ENCODE measurements at regions not wholly inside any gene's neighbourhood (a gene's known extent, or its start where the extent isn't known, plus 50 kb on each side); places are given as distances from the start of the nearest gene placed in this dataset.
"Not testable (repeated sequence)": the region's sequence is repeated elsewhere in the genome, so short reads cannot be mapped to it uniquely, and the experiment has no call there.

GRCh38 chr14:105718787-105719186 lies 192.4 kb downstream of the TMEM121 start:
- H3K27ac Mint-ChIP-seq; CTCF ChIA-PET; H3K4me3 Mint-ChIP-seq; H3K36me3 Mint-ChIP-seq (ENCODE audit: low read depth); POLR2A ChIA-PET; DNase-seq; H3K9me3 Mint-ChIP-seq; H3K27me3 Mint-ChIP-seq; H3K4me1 Mint-ChIP-seq: not testable (repeated sequence)

- H3K27me3 Mint-ChIP-seq; H3K4me1 Mint-ChIP-seq; H3K27ac Mint-ChIP-seq; H3K9me3 Mint-ChIP-seq; H3K36me3 Mint-ChIP-seq (ENCODE audit: low read depth); CTCF ChIA-PET; POLR2A ChIA-PET; H3K4me3 Mint-ChIP-seq; DNase-seq: not testable (repeated sequence)
These were observed 193.7 kb downstream of the TMEM121 start for GRCh38 chr14:105720106-105720505.

DNA sequence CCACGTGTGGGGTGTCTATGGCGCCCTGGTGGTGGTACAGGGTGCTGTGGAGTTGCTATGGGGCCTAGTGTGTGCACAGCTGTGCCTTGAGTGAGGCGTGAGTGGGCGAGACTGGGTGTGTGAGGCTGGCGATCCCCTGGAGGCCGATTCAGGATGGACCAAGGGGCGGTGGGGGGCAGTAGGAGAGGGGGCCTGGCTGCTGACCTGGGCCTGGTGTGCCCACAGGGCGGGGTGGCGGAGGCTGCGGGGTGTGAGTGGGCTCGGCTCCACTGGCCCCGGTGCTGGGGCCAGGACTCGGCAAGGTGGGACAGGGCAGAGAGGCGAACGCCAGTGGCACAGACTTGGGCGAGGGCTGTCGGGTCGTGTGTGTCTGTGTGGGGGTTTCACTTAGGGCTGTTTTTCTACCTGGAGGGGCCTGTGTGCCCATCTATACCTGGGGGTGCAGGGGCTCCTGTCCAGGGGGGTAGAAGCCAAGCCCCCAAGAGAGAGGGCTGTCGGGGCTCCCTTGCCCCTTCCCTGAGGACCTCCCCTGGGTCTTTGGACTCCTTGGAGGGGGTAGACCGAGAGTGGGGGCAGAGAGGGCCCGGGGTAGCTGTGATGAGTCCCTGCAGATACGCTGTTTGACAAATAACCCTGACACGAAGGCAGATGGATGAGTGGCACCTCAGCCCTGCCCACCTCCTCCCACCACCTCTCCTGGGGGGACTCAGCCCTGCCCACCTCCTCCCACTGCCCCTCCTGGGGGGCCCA lies 194.6 kb downstream of the TMEM121 start:
- DNase-seq; H3K36me3 Mint-ChIP-seq (ENCODE audit: low read depth); H3K27ac Mint-ChIP-seq; H3K4me3 Mint-ChIP-seq; H3K9me3 Mint-ChIP-seq; H3K4me1 Mint-ChIP-seq; H3K27me3 Mint-ChIP-seq; POLR2A ChIA-PET; CTCF ChIA-PET: not testable (repeated sequence)

DNA sequence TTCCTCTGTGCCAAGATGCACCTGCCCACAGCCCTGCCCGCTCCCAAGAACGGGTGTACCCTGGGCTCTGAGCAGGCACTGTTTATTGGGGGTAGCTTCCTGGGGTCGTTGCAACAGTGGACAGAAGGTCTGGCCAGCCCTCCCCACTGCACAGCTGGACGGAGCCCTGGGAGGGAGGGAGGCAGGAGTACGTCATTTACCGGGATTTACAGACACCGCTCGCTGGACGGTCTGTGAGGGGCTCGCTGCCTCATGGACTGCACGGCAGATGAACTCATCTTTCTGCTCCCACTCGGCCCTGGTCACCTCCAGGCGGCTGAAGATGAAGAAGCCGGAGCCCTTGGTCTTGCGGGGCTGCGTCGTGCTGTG lies 195.2 kb downstream of the TMEM121 start:
- H3K4me1 Mint-ChIP-seq; H3K36me3 Mint-ChIP-seq (ENCODE audit: low read depth); H3K27me3 Mint-ChIP-seq; H3K9me3 Mint-ChIP-seq; H3K27ac Mint-ChIP-seq; POLR2A ChIA-PET; DNase-seq; H3K4me3 Mint-ChIP-seq; CTCF ChIA-PET: not testable (repeated sequence)

DNA sequence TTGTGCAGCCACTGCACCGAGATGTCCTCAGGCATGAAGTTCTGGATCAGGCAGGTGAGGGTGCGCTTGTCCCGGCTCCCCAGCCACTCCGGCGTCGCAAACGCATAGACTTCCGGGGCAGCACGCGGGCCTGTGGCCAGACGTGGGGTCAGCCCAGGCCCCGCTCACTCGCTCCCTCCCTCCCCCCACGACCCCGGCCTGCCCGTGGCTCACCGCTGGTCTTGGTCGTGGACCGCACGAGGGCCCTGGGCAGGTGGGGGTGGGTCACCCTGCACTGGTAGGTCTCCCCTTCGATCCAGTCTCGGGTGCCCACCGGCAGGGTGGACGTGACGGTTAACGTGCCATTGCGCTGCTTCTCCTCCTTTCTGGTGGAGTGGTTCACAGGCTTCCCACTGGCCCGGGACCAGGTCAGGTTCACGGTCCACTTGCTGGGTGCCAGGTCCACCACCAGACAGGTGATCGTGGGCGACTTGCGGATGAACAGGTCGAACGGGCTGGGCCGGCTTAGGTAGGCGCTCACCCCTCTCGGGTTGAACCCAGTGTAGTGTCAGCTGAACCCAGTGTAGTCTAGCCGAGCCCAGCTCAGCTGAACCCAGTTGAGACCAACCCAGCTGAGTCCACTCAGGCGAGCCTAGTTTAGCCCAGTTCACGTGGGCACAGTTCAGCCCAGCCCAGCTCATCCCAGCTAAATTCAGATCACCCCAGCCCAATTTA lies 195.8 kb downstream of the TMEM121 start:
- POLR2A ChIA-PET = not testable (repeated sequence)

DNA sequence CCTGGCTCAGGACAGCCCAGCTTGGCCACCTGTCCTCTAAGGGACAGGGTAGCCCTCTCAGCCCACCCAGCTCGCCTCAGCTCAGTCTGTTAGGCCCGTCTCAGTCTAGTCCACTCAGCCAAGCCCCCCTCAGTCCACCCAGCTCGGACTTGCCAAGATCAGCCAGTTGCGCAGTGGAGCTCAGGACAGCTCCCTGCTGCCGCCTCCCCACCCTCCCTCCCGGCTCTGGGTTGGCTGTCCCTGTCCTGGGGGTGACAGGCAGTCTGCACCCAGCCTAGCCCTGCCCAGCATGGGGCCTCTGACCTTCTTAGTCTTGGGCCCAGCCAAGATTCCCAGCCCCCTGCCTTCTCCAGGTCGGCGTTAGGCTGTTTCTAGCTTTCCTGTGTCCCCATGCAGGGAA lies 196.9 kb downstream of the TMEM121 start:
- H3K4me3 Mint-ChIP-seq; CTCF ChIA-PET; H3K9me3 Mint-ChIP-seq; H3K36me3 Mint-ChIP-seq (ENCODE audit: low read depth); H3K4me1 Mint-ChIP-seq; DNase-seq; POLR2A ChIA-PET; H3K27ac Mint-ChIP-seq; H3K27me3 Mint-ChIP-seq: not testable (repeated sequence)

More for the DNA sequence above, 195.8 kb downstream of the TMEM121 start:
- H3K9me3 Mint-ChIP-seq; H3K36me3 Mint-ChIP-seq (ENCODE audit: low read depth); H3K4me1 Mint-ChIP-seq; H3K27me3 Mint-ChIP-seq; DNase-seq; H3K4me3 Mint-ChIP-seq; H3K27ac Mint-ChIP-seq; CTCF ChIA-PET: not testable (repeated sequence)

- H3K9me3 Mint-ChIP-seq; H3K27me3 Mint-ChIP-seq; H3K36me3 Mint-ChIP-seq (ENCODE audit: low read depth); H3K4me3 Mint-ChIP-seq; H3K27ac Mint-ChIP-seq; H3K4me1 Mint-ChIP-seq; DNase-seq; CTCF ChIA-PET; POLR2A ChIA-PET: not testable (repeated sequence)
These were observed 197.4 kb downstream of the TMEM121 start for GRCh38 chr14:105723776-105724175.

DNA sequence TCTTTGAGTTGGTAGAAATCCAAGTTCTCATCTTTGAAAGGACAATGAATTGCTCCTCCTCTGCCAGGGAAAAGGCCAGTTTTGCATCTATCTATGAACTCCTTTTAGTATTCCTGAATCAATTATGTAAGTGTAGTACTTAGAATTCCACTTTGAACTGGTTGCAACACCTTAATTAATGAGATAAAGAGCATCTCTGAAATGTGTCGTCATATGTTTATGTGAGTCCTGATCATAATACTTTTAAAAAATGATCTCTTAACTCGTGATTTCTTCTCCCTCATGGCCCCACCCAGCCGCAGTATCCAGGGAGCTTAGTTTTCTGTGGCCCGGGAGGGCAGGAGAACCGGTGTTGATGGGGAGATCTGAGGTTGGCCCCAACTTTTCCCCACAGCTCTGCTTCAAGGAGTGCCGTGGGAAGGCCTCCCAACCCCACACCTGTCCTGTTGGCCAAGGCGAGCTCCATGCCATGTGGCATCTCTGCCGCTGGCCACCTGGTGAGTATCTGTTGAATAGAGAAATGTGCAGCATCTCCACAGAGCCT lies 203.5 kb downstream of the TMEM121 start:
- H3K4me3 Mint-ChIP-seq; DNase-seq; CTCF ChIA-PET; POLR2A ChIA-PET; H3K9me3 Mint-ChIP-seq; H3K36me3 Mint-ChIP-seq (ENCODE audit: low read depth); H3K27me3 Mint-ChIP-seq; H3K4me1 Mint-ChIP-seq; H3K27ac Mint-ChIP-seq: not testable (repeated sequence)

DNA sequence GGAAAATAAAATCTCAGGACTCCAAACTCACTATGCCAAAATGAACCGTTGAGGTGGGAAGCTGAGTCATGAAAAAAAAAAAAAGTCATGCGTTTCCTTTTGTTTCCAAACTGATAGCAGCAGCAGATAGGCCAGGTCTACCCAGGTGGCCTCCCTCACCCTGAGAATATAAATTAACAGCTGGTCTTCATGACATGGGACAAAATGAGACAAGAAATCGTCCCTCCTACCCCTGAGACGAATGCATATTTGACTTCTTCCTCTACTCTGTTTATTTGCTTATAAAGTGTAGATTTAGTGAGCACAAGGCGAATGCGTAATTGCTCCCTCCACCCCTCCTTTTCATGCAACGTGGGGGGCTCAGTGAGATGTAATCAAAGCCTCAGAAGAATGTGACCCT lies 204.3 kb downstream of the TMEM121 start:
- POLR2A ChIA-PET; H3K4me3 Mint-ChIP-seq; H3K4me1 Mint-ChIP-seq; H3K36me3 Mint-ChIP-seq (ENCODE audit: low read depth); H3K9me3 Mint-ChIP-seq; CTCF ChIA-PET; H3K27ac Mint-ChIP-seq; H3K27me3 Mint-ChIP-seq; DNase-seq: not testable (repeated sequence)

GRCh38 chr14:105731221-105731985 lies 205.0 kb downstream of the TMEM121 start:
- POLR2A ChIA-PET; DNase-seq; H3K27me3 Mint-ChIP-seq; CTCF ChIA-PET; H3K4me3 Mint-ChIP-seq; H3K4me1 Mint-ChIP-seq; H3K9me3 Mint-ChIP-seq; H3K36me3 Mint-ChIP-seq (ENCODE audit: low read depth); H3K27ac Mint-ChIP-seq: not testable (repeated sequence)

DNA sequence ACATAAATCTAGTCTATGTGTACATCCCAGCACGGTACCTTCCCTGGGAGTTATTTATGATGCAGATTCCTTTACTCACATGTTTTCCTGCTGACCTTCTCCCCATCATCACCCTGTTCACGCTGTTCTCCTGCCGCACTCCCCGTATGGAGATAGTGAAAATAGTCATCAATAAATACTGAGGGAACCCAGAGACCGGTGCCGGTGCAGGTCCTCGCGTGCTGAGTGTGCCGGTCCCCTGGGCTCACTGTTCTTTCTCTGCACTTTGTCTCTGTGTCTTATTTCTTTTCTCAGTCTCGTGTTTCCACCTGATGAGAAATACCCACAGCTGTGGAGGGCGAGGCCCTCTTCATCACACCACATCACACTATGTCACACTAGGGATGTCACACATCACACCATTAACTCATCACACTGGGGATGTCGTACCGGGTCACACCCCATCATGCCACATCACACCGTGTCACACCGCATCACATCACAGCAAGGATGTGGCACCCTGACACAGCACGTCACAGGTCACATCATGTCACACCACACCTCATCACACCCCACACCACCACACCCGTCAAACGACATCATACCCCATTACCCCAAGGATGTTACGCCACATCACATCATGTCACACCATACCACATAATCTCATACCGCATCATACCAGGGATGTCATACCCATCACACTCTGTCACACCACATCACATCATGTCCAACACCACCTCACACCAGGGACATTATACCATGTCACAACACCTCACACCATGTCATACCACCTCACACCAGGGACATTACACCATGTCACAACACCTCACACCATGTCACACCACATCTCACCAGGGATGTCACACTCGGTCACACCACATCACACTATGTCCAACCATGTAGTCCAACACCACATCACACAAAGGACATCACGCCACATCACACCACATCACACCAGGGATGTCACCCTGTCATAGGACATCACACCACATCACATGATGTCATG lies 207.0 kb downstream of the TMEM121 start:
- Mint-ChIP-seq H3K4me1 (no peaks in the 10 kb centered on the region), H3K36me3 (ENCODE audit: low read depth) (no peaks in the 10 kb centered on the region), H3K27me3 (peaks cover 7% of the 10 kb centered on the region), H3K9me3 (no peaks in the 10 kb centered on the region), H3K4me3 (no peak overlapping the region), H3K27ac (no peak overlapping the region)
- no peak for DNase-seq
- CTCF ChIA-PET = no interaction called here
- POLR2A ChIA-PET = no interaction called here

DNA sequence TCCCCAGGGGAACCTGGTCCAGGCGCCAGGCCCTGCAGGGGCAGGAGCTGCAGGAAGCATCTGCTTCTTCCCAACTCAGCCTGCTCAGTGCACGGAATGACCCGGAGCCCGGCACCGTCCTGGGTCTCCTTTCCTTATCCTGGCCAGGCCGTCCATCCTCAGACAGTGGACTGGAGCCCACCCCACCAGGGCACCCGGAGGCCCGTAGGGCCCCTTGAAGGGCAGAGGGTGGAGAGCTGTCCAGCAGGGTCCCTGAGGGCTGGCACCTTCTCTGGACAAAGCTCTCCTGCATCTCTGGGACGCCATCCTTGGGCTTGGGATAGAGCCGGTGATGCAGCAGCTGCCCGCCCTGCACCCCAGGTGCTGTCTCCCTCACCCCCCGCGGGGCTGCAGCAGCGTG lies 207.9 kb downstream of the TMEM121 start:
- H3K27me3 Mint-ChIP-seq; H3K4me1 Mint-ChIP-seq; H3K9me3 Mint-ChIP-seq; H3K36me3 Mint-ChIP-seq (ENCODE audit: low read depth); H3K4me3 Mint-ChIP-seq; DNase-seq; H3K27ac Mint-ChIP-seq; POLR2A ChIA-PET; CTCF ChIA-PET: not testable (repeated sequence)

DNA sequence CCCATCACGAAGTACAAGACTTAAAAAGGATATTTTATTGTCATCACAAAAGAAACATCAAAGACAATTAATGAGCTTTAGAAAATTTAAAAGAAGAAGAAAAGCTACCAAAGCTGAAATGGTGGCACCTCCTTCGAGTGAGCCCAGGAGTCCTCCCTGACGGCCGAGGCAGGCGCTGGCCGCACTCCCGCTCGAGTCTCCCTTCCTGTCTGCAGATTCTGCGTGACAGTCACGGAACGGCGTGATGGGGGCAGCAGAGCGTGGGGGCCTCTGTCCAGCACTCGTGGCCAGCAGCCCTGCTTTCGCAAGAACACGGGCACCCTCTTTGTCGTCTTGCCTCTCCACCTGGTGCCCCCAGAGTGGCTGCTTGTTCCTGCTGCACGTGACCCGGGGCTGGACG lies 209.9 kb downstream of the TMEM121 start:
- H3K4me1 Mint-ChIP-seq; CTCF ChIA-PET; H3K27me3 Mint-ChIP-seq; H3K9me3 Mint-ChIP-seq; H3K36me3 Mint-ChIP-seq (ENCODE audit: low read depth); DNase-seq; H3K4me3 Mint-ChIP-seq; POLR2A ChIA-PET; H3K27ac Mint-ChIP-seq: not testable (repeated sequence)
